ENCODE measurements at regions not wholly inside any gene's neighbourhood (a gene's known extent, or its start where the extent isn't known, plus 50 kb on each side); places are given as distances from the start of the nearest gene placed in this dataset.

DNA sequence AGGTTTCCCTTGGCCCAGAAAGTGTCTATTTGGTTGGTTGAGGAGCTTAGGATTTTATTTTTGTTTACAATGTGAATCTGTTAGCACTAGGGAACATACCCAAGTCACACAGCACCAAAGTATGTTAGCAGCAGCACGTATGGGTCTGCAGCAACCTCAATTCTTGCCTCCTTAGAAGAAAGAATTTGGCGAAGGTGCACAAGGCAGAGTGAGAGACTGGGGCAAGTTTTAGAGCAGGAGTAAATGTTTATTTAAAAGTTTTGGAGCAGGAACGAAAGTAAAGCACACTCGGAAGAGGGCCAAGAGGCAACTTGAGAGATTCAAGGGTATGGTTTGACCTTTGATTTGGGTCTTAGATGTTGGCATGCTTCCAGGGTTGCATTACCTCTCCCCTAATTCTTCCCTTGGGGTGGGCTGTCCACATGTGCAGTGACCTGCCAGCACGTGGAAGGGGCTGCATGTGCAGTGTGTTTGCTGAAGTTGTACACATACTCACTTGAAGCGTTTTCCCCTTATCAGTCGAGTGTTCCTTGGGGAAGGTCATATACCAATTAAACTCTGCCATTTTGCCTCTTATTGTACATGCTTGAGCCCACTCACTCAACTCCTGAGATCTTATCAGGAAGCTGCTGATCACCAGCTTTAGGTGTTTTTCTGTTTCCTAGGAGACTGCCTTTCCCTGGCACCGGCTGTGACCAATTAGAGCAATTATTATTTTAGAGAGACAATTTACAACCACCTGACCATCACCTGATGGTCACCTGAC is 64.9 kb upstream of the SHC3 start:
- TF ChIP-seq, protein P1, sequence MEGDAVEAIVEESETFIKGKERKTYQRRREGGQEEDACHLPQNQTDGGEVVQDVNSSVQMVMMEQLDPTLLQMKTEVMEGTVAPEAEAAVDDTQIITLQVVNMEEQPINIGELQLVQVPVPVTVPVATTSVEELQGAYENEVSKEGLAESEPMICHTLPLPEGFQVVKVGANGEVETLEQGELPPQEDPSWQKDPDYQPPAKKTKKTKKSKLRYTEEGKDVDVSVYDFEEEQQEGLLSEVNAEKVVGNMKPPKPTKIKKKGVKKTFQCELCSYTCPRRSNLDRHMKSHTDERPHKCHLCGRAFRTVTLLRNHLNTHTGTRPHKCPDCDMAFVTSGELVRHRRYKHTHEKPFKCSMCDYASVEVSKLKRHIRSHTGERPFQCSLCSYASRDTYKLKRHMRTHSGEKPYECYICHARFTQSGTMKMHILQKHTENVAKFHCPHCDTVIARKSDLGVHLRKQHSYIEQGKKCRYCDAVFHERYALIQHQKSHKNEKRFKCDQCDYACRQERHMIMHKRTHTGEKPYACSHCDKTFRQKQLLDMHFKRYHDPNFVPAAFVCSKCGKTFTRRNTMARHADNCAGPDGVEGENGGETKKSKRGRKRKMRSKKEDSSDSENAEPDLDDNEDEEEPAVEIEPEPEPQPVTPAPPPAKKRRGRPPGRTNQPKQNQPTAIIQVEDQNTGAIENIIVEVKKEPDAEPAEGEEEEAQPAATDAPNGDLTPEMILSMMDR (IDR thresholded peaks at IDR 0.05; ENCODE audit: extremely low read depth in 1 of 2, insufficient read depth in 1 of 2, low read depth in 1 of 2, low read length in 2 of 2): no peak
- TF ChIP-seq MYC (IDR thresholded peaks at IDR 0.05; ENCODE audit: low read depth, low read length) (no peak), JUN (IDR thresholded peaks at IDR 0.05; ENCODE audit: borderline replicate concordance, insufficient read depth, insufficient read length, low read depth) (no peak), POLR2A (IDR thresholded peaks at IDR 0.05; ENCODE audit: low read depth, low read length) (no peak), EZH2 (IDR thresholded peaks at IDR 0.05; ENCODE audit: borderline replicate concordance, low read depth, low read length, severe bottlenecking) (no peak), POLR2AphosphoS5 (IDR thresholded peaks at IDR 0.05; ENCODE audit: insufficient read depth, low read depth, low read length) (no peak), GATA2 (IDR thresholded peaks at IDR 0.05; ENCODE audit: insufficient read depth, insufficient read length, low read depth, low read length) (no peak), FOS (IDR thresholded peaks at IDR 0.05; ENCODE audit: borderline replicate concordance, insufficient read depth, low read length) (no peak)
- TF ChIP-seq, protein P2, sequence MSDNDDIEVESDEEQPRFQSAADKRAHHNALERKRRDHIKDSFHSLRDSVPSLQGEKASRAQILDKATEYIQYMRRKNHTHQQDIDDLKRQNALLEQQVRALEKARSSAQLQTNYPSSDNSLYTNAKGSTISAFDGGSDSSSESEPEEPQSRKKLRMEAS (IDR thresholded peaks at IDR 0.05; ENCODE audit: insufficient read depth, insufficient read length): no peak

Data from endothelial cell of umbilical vein (primary cell).